GM21825 (cell line): ENCODE measurements at regions not wholly inside any gene's neighbourhood (a gene's known extent, or its start where the extent isn't known, plus 50 kb on each side); places are given as distances from the start of the nearest gene placed in this dataset.
A peak's percentile ranks its signal among the peaks of the same experiment; 100 is the strongest.

Source experiments
- ATAC-seq: cut with Tn5 transposase; IDR thresholded peaks from one replicate; pipeline ENCODE4 v1.9.1; 2021; ENCODE audit warnings: mild to moderate bottlenecking, moderate library complexity; ENCODE audit not compliant: unreplicated experiment

- ATAC-seq: no peak
These were observed 84.4 kb upstream of the TNS3 start for GRCh38 chr7:47666164-47666862.

- no peak for ATAC-seq
These were observed 82.8 kb upstream of the TNS3 start for GRCh38 chr7:47664650-47665195.

GRCh38 chr7:47663851-47664250 lies 81.9 kb upstream of the TNS3 start:
- no peak for ATAC-seq

- ATAC-seq: no peak
These were observed 81.3 kb upstream of the TNS3 start for GRCh38 chr7:47663213-47663612.

- peak; percentile 68 for ATAC-seq
These were observed 79.3 kb upstream of the TNS3 start for GRCh38 chr7:47661051-47661714.

GRCh38 chr7:47659664-47660462 lies 78.0 kb upstream of the TNS3 start:
- ATAC-seq: no peak

- no peak for ATAC-seq
These were observed 77.2 kb upstream of the TNS3 start for GRCh38 chr7:47658886-47659635.

- ATAC-seq: no peak
These were observed 75.2 kb upstream of the TNS3 start for GRCh38 chr7:47657126-47657525.

GRCh38 chr7:47654672-47655298 lies 72.9 kb upstream of the TNS3 start:
- no peak for ATAC-seq

- no peak for ATAC-seq
These were observed 71.9 kb upstream of the TNS3 start for GRCh38 chr7:47653550-47654411.

GRCh38 chr7:47652591-47652990 lies 70.7 kb upstream of the TNS3 start:
- no peak for ATAC-seq

- no peak for ATAC-seq
These were observed 69.7 kb upstream of the TNS3 start for GRCh38 chr7:47651355-47652317.

- ATAC-seq: no peak
These were observed 68.0 kb upstream of the TNS3 start for GRCh38 chr7:47649919-47650318.

GRCh38 chr7:47648275-47648925 lies 66.5 kb upstream of the TNS3 start:
- ATAC-seq: no peak

- ATAC-seq: no peak
These were observed 66.0 kb upstream of the TNS3 start for GRCh38 chr7:47647918-47648250.

GRCh38 chr7:47647181-47647917 lies 65.4 kb upstream of the TNS3 start:
- peak; percentile 86 for ATAC-seq

- no peak for ATAC-seq
These were observed 61.9 kb upstream of the TNS3 start for GRCh38 chr7:47643716-47644400.
